ENCODE measurements at regions not wholly inside any gene's neighbourhood (a gene's known extent, or its start where the extent isn't known, plus 50 kb on each side); places are given as distances from the start of the nearest gene placed in this dataset.

DNA sequence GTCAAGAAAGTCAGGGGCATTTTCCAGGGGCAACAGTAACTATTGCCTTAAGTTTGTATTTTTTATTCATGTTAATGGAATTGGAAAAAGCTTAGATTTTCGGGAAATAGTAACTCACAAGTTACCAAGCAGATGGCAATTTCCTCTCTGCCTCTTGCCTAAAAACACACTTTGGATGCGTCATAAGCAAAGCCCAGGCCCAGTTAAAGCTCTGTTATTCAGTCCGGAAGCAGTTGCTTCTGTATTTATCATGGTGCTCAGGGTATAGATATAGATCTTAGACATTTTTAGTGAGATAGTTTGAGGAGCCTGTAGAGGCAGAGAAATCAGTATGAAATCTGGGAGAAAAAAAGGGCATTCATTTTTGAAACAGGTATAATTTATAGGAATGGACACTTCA, 260.3 kb upstream of the TNC start:
- Histone ChIP-seq H3K4me1 (ENCODE audit: low read length) (no peaks in the 10 kb centered on the region), H3K9me3 (replicated peaks; ENCODE audit: insufficient read depth, low read length) (no peaks in the 10 kb centered on the region), H3K79me2 (ENCODE audit: low read length) (no peaks in the 10 kb centered on the region), H3K9ac (ENCODE audit: low read length) (no peak overlapping the region), H3K36me3 (replicated peaks; ENCODE audit: insufficient read depth, low read length) (no peaks in the 10 kb centered on the region), H3K4me3 (ENCODE audit: low read length) (no peak overlapping the region), H3K27me3 (replicated peaks; ENCODE audit: insufficient read depth, low read length) (no peaks in the 10 kb centered on the region), H3K27ac (ENCODE audit: low read length) (no peak overlapping the region), H2AFZ (ENCODE audit: low read length) (no peak overlapping the region), H4K20me1 (ENCODE audit: insufficient read depth, low read length) (no peaks in the 10 kb centered on the region), H3F3A (ENCODE audit: insufficient read depth, low read length) (no peaks in the 10 kb centered on the region), H3K4me2 (ENCODE audit: low read depth, low read length) (no peak overlapping the region), H3K9me2 (replicated peaks; ENCODE audit: insufficient read depth, low read length) (no peaks in the 10 kb centered on the region)
- TF ChIP-seq EZH2 (optimal IDR thresholded peaks at IDR 0.05; ENCODE audit: low read depth, low read length) (no peak), EZH2phosphoT487 (IDR thresholded peaks at IDR 0.05; ENCODE audit: low read length) (no peak)
- TF ChIP-seq, protein P1, sequence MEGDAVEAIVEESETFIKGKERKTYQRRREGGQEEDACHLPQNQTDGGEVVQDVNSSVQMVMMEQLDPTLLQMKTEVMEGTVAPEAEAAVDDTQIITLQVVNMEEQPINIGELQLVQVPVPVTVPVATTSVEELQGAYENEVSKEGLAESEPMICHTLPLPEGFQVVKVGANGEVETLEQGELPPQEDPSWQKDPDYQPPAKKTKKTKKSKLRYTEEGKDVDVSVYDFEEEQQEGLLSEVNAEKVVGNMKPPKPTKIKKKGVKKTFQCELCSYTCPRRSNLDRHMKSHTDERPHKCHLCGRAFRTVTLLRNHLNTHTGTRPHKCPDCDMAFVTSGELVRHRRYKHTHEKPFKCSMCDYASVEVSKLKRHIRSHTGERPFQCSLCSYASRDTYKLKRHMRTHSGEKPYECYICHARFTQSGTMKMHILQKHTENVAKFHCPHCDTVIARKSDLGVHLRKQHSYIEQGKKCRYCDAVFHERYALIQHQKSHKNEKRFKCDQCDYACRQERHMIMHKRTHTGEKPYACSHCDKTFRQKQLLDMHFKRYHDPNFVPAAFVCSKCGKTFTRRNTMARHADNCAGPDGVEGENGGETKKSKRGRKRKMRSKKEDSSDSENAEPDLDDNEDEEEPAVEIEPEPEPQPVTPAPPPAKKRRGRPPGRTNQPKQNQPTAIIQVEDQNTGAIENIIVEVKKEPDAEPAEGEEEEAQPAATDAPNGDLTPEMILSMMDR (IDR thresholded peaks at IDR 0.05; ENCODE audit: low read length), result no peak
- DNase-seq, result no peak

DNA sequence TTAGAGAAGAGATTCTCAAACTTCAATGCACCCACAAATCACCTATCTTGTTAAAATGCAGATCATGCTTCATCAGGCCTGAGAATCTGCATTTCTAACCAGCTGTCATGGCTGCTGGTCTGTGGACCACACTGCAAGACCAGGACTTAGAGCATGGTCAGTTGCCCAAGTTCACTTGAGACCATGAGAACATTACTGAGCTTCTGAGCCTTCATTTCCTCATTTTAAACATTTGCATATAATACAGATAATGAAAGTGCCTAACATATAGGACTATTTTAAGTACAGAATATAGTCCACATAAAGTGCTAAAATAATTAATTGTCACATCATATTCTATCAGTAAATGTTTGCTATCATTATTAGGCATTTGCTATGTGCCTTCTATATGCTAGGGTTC, 260.8 kb upstream of the TNC start:
- Histone ChIP-seq H2AFZ (ENCODE audit: low read length) (no peak overlapping the region), H3K9ac (ENCODE audit: low read length) (no peak overlapping the region), H3K4me1 (ENCODE audit: low read length) (no peaks in the 10 kb centered on the region), H3K4me3 (ENCODE audit: low read length) (no peak overlapping the region), H3K9me3 (replicated peaks; ENCODE audit: insufficient read depth, low read length) (no peaks in the 10 kb centered on the region), H3K27me3 (replicated peaks; ENCODE audit: insufficient read depth, low read length) (no peaks in the 10 kb centered on the region), H3K4me2 (ENCODE audit: low read depth, low read length) (no peak overlapping the region), H3K36me3 (replicated peaks; ENCODE audit: insufficient read depth, low read length) (no peaks in the 10 kb centered on the region), H3K79me2 (ENCODE audit: low read length) (no peaks in the 10 kb centered on the region), H3F3A (ENCODE audit: insufficient read depth, low read length) (no peaks in the 10 kb centered on the region), H3K9me2 (replicated peaks; ENCODE audit: insufficient read depth, low read length) (no peaks in the 10 kb centered on the region), H3K27ac (ENCODE audit: low read length) (no peak overlapping the region), H4K20me1 (ENCODE audit: insufficient read depth, low read length) (no peaks in the 10 kb centered on the region)
- no peak for DNase-seq
- no peak for TF ChIP-seq EZH2phosphoT487 (IDR thresholded peaks at IDR 0.05; ENCODE audit: low read length)

DNA sequence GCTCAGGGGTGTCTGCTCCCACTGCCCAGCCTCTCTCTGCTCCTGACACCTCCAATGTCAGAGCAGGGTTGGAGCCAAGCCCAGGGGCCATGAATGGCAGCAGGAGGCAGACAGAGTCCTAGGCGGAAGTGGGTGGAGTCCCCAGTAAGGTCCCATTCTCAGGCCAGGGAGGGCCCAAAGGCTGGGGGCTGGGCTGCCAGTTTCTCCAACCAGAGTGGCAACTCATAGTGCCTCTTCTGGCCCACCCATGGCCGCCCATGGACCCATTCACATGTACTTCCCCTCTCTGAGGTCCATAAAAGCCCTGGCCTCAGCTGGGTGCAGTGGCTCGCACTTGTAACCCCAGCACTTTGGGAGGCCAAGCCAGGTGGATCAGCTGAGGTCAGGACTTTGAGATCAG, 261.8 kb upstream of the TNC start:
- no peak for DNase-seq
- H3K4me1 ChIP-seq (ENCODE audit: low read length), result no peaks in the 10 kb centered on the region
- TF ChIP-seq EZH2phosphoT487 (IDR thresholded peaks at IDR 0.05; ENCODE audit: low read length) (no peak), EZH2 (optimal IDR thresholded peaks at IDR 0.05; ENCODE audit: low read depth, low read length) (no peak)
- TF ChIP-seq, protein P1 (IDR thresholded peaks at IDR 0.05; ENCODE audit: low read length), result no peak

DNA sequence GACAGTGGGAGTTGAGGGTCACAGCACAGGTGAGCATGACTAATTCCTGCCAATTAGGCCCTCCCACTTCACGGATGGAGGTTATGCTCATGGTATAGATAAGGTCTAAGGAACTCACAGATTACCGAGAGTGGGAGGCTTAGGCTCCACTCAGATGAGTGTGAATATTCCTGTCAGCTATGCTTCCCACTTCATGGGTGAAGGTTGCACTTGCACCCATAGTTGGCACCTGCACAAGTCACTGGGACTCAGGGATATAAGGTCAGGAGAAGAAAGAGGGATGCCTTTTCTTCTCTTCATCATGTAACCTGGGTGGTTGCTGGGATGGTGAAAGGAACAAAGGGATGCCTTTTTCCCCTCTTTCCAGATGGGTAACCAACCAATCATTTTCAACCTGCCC, 264.9 kb upstream of the TNC start:
- H4K20me1 ChIP-seq (ENCODE audit: insufficient read depth, low read length), result no peaks in the 10 kb centered on the region
- H3K9ac ChIP-seq (ENCODE audit: low read length), result no peak overlapping the region
- no peaks in the 10 kb centered on the region for H3K4me1 ChIP-seq (ENCODE audit: low read length)
- no peak overlapping the region for H3K27ac ChIP-seq (ENCODE audit: low read length)
- DNase-seq, result no peak
- H3K9me3 ChIP-seq (replicated peaks; ENCODE audit: insufficient read depth, low read length), result no peaks in the 10 kb centered on the region
- H3K4me3 ChIP-seq (ENCODE audit: low read length), result no peak overlapping the region
- H2AFZ ChIP-seq (ENCODE audit: low read length), result no peak overlapping the region
- H3F3A ChIP-seq (ENCODE audit: insufficient read depth, low read length), result no peaks in the 10 kb centered on the region
- H3K4me2 ChIP-seq (ENCODE audit: low read depth, low read length), result no peak overlapping the region
- no peaks in the 10 kb centered on the region for H3K36me3 ChIP-seq (replicated peaks; ENCODE audit: insufficient read depth, low read length)
- H3K9me2 ChIP-seq (replicated peaks; ENCODE audit: insufficient read depth, low read length), result no peaks in the 10 kb centered on the region
- no peaks in the 10 kb centered on the region for H3K79me2 ChIP-seq (ENCODE audit: low read length)
- no peaks in the 10 kb centered on the region for H3K27me3 ChIP-seq (replicated peaks; ENCODE audit: insufficient read depth, low read length)
- no peak for TF ChIP-seq EZH2 (optimal IDR thresholded peaks at IDR 0.05; ENCODE audit: low read depth, low read length)
- TF ChIP-seq, protein P1 (IDR thresholded peaks at IDR 0.05; ENCODE audit: low read length), result no peak
- TF ChIP-seq EZH2phosphoT487 (IDR thresholded peaks at IDR 0.05; ENCODE audit: low read length), result no peak

More for the DNA sequence above, 261.8 kb upstream of the TNC start:
- H3K36me3 ChIP-seq (replicated peaks; ENCODE audit: insufficient read depth, low read length), result no peaks in the 10 kb centered on the region
- no peaks in the 10 kb centered on the region for H3K79me2 ChIP-seq (ENCODE audit: low read length)
- no peaks in the 10 kb centered on the region for H3K9me2 ChIP-seq (replicated peaks; ENCODE audit: insufficient read depth, low read length)
- no peaks in the 10 kb centered on the region for H4K20me1 ChIP-seq (ENCODE audit: insufficient read depth, low read length)
- no peak overlapping the region for H3K4me3 ChIP-seq (ENCODE audit: low read length)
- no peaks in the 10 kb centered on the region for H3K27me3 ChIP-seq (replicated peaks; ENCODE audit: insufficient read depth, low read length)
- no peak overlapping the region for H3K4me2 ChIP-seq (ENCODE audit: low read depth, low read length)
- no peak overlapping the region for H3K27ac ChIP-seq (ENCODE audit: low read length)
- no peak overlapping the region for H3K9ac ChIP-seq (ENCODE audit: low read length)
- no peaks in the 10 kb centered on the region for H3K9me3 ChIP-seq (replicated peaks; ENCODE audit: insufficient read depth, low read length)
- no peaks in the 10 kb centered on the region for H3F3A ChIP-seq (ENCODE audit: insufficient read depth, low read length)
- H2AFZ ChIP-seq (ENCODE audit: low read length), result no peak overlapping the region
